ENCODE measurements at regions not wholly inside any gene's neighbourhood (a gene's known extent, or its start where the extent isn't known, plus 50 kb on each side); places are given as distances from the start of the nearest gene placed in this dataset.

GRCh38 chr2:125516496-125517109 is 1139.4 kb upstream of the GYPC start:
- DNase-seq (ENCODE audit: low read depth): no peak

DNA sequence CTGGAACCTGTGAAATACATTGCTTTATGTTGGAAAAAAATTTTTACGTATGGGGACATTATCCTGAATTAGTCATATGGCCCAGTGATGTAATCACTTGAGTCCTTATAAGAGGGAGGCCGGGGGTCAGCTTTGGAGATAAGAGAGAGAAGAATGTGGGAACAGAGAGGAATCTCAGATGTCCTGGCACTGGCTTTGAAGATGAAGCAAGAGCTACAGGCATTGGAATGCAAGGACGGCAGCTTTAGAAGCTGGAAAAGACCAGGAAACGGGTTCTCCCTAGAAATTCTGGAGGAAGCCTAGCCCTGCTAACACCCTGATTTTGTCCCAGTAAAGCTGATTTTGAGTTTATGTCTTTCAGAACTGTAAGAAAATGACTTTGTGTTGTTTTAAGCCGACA is 1129.9 kb upstream of the GYPC start:
- no peak for DNase-seq (ENCODE audit: low read depth)

GRCh38 chr2:125535089-125535488 is 1120.9 kb upstream of the GYPC start:
- no peak for DNase-seq (ENCODE audit: low read depth)

DNA sequence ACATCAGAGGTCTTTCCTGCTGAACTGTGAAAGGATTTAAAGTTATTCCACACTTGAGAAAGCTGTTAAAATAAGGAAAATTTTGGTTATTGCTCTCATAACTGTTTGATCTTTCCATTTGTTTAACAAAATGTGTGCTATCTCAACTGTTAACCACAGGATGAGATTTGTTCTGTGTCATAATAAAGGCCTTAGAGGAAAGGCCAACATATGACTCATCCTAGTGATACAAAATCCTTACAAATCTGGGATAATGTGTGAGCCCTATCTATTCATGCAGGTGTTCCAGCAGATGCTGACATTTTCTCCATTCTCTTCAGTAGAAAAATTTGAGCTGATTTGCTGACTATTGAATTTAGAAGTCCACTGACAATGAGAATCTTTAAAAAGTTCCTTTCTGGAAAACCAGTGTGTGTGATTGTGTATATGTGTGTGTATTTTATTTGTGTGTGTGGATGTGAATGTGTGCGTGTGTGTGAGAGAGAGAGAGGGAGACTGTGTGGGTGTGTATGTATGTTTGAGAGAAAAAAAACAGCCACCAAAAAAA is 1111.9 kb upstream of the GYPC start:
- DNase-seq (ENCODE audit: low read depth): no peak

DNA sequence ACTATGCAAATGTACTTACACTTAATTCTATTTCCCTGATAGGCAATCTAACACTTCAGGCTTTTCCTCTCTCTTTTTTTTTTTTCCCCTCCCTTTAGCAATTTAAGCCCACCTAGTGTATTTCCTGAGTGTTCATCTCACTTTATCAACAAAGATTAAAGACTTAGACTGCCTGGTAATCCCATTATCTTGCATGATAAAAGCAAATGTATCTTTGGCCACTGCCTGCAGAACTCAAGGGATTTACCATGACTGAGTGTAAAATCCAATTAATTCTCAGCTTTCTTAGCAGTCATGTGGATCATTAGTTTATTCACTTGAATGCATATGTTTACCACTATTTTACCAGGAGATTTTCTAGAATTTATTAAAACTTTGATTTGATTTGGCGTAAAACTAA is 1102.2 kb upstream of the GYPC start:
- DNase-seq (ENCODE audit: low read depth): no peak

- no peak for DNase-seq (ENCODE audit: low read depth)
These were observed 1101.0 kb upstream of the GYPC start for GRCh38 chr2:125554956-125555355.

GRCh38 chr2:125559186-125559585 is 1096.8 kb upstream of the GYPC start:
- no peak for DNase-seq (ENCODE audit: low read depth)

DNA sequence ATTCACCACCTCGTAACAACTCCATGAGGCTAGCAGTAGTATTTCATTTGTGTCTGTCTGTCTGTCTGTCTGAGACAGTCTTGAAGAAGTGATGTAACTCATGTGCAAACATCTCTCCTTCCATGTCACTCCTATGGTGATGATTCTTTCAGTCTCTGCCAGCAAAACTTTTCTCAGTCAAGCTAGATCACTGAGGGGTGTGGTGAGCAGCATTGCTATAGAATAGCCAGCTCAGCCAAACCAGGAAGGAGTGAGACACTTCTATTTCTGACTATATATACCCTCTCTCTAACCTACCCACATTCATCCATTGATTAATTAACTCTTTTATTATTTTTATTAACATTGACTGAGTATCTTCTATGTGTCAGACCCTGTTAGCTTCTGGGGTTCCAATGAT is 1095.1 kb upstream of the GYPC start:
- DNase-seq (ENCODE audit: low read depth): no peak

DNA sequence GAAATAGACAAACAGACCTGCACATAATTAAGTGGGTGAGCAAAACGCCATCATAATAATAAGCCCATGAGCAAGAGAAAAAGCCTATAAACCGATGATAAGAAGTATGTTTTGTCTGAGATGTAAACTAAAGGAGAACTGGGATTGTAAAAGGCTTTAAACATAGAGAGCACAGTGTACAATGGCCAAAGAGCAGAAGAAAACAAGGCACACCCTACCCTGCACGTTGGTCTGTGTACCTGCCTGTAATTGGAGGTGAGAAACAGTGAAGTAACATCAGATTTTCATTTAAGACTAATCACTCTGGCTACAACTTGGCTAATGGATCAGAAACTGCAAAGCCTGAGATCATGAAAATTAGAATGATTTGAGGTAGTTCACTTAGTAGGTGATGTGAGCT is 1094.7 kb upstream of the GYPC start:
- DNase-seq (ENCODE audit: low read depth): no peak

- DNase-seq (ENCODE audit: low read depth): no peak
These were observed 1093.0 kb upstream of the GYPC start for GRCh38 chr2:125562924-125563323.

- DNase-seq (ENCODE audit: low read depth): no peak
These were observed 1091.5 kb upstream of the GYPC start for GRCh38 chr2:125564471-125564870.

GRCh38 chr2:125566422-125566821 is 1089.5 kb upstream of the GYPC start:
- no peak for DNase-seq (ENCODE audit: low read depth)

DNA sequence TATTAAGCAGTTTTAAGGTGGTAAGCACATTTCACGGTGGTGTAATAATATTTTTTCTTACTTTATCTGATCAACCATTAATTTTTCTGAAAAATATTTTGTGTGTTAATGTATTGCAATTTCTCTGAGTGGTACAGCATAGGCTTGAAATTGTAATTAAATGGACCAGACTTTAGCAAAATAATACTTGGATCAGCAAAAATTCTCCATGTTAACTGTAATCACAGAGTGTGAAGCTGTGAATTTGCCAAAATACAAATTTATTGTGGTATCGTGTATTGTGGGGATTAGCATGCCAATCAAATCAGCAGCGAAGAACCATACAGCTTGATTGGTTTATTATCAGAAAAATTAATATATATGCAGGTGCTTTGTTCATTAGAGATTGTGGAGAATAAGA is 1088.9 kb upstream of the GYPC start:
- DNase-seq (ENCODE audit: low read depth): no peak

GRCh38 chr2:125572660-125573059 is 1083.3 kb upstream of the GYPC start:
- no peak for DNase-seq (ENCODE audit: low read depth)

- no peak for DNase-seq (ENCODE audit: low read depth)
These were observed 1082.5 kb upstream of the GYPC start for GRCh38 chr2:125573432-125573831.

DNA sequence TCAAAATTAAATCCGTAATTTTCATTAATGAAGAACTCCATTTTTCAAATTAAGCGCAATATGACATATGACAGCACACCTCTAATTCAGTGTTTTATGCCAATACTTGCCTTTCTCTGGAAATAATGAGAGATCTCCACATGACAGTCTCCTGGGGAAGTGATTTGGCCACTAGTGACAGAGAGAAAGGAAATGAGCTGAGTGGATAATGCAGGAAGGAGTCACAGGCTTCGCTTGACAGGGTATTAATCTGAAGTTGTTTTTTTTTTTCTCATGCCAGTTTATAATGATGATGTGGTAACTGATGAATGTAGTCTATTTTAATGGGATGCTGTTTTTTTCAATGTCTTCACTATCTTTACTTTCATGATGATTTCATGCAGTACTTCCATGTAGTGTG is 1079.4 kb upstream of the GYPC start:
- no peak for DNase-seq (ENCODE audit: low read depth)

- DNase-seq (ENCODE audit: low read depth): no peak
These were observed 1074.4 kb upstream of the GYPC start for GRCh38 chr2:125581557-125581956.

GRCh38 chr2:125582516-125582915 is 1073.4 kb upstream of the GYPC start:
- DNase-seq (ENCODE audit: low read depth): no peak

GRCh38 chr2:125584732-125585131 is 1071.2 kb upstream of the GYPC start:
- DNase-seq (ENCODE audit: low read depth): no peak

DNA sequence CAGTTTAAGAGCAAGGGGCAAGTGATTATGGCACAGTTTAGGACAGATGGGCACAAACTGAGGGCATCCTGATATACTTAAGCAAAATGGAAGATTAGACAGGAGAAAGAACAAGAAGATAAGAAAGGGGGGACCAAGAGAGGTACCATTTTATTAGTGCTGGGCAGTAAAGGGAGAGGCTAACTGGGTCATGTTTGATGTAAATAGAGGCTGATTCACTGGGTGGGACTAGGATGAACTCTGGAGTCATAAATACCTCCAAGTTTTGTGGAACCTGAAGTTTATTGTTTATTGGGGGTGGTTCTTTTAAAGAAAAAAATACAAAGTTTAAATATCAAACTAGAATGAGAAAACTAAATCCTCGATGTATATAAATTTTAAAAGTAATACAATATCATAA is 1067.2 kb upstream of the GYPC start:
- DNase-seq (ENCODE audit: low read depth): no peak

GRCh38 chr2:125591954-125592353 is 1064.0 kb upstream of the GYPC start:
- no peak for DNase-seq (ENCODE audit: low read depth)

DNA sequence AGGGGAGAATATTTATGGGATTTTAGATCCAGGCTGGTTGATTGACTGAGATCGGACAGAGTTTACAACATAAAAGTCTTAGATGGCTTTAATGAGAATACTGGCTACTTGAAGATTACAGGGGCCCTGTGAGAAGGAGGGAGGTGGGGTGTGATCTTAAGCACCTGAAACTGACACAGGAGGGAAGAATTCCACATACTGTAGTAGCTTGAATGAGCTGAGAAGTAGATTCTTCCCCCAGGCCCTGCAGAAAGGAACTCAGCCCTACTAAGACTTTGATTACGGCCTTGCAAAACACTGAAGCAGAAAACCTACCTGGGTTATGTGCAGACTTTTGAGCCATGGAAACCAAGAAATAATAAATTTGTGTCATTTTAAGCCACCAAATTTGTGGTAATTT is 1062.9 kb upstream of the GYPC start:
- no peak for DNase-seq (ENCODE audit: low read depth)

DNA sequence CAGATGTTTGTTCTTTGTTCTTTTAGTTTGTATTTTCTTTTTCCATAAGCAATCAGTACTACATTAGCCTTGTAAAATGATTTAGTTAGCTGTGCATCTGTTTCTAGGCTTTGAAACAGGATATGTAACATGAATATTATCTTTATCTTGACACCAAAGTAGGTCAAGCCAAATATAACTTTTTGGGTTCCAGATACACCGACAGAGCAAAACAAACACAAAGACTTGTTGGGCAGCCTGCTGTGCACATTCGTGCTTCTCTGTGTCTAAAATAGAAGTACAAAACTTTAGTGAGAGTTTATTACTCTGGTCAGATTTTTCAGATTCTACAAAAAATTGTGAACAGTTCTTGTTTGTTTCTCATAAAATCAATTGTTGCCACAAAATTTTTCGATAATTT is 1059.3 kb upstream of the GYPC start:
- DNase-seq (ENCODE audit: low read depth): no peak

- peak; percentile 79 for DNase-seq (ENCODE audit: low read depth)
These were observed 1040.5 kb upstream of the GYPC start for GRCh38 chr2:125615438-125615837.

DNA sequence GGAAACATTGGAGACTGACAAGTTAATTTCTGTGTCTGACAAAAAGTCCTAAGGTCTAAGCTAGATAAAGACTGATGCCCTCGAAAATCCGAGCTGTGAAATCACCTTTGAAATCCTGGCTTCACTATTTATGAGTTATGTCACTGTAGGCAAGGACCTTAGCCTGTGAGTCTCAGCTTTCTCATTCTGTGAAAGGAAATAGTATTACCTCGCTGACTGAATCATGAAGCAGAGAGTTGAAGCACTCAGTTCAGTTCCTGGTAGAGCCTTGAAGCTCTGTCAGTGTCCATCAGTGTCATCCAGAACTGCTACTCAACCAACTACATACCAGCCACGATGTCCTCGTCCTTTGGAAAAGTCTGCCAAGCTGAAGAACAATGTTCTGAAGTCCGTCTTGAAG is 1025.6 kb upstream of the GYPC start:
- DNase-seq (ENCODE audit: low read depth): no peak
